HCT116 (cell line): ENCODE measurements at regions not wholly inside any gene's neighbourhood (a gene's known extent, or its start where the extent isn't known, plus 50 kb on each side); places are given as distances from the start of the nearest gene placed in this dataset.

Experiments used
- ATAC-seq: fragments of 200-7000 bp; cut with Tn5 transposase; 2 replicates; pipeline ENCODE4 v1.9.1; 2020; ENCODE audit warnings: mild to moderate bottlenecking, moderate library complexity
- BruUV-seq: library from RNA; stranded (reverse); fragments of 400-500 nt; replicated peaks from 2 replicates; lab custom pipeline; 2021; lab: Mats Ljungman, UMichigan
- CTCF ChIA-PET: fragments of 300-600 bp; sonication (Branson Sonifier 250); formaldehyde crosslinking; loops from one replicate; lab custom pipeline; 2021; ENCODE audit warnings: antibody characterized with exemption; lab: Charles Lee
- POLR2A ChIA-PET: fragments of 300-600, 350-600 bp; sonication (Branson Sonifier 250); formaldehyde crosslinking; loops from one replicate; lab custom pipeline; 2021; ENCODE audit warnings: antibody characterized with exemption; lab: Charles Lee
- RAD21 ChIA-PET, 2 experiments: fragments of 300-600 bp; sonication (Branson Sonifier 250); formaldehyde crosslinking; loops; one replicate each; lab custom pipeline; 2023; ENCODE audit warnings: low total read pairs in 2 of 2; ENCODE audit not compliant: uncharacterized antibody in 2 of 2, unreplicated experiment in 2 of 2, low non-redundant PET in 1 of 2; lab: Charles Lee
- DNase-seq: peaks from one replicate; pipeline ENCODE4 v3.0.0-alpha.2; 2010; ENCODE audit warnings: low read depth, low spot score
- H2AFZ ChIP-seq: fragments of 200-600 bp; shearing (Covaris generic), sonication (generic); 2 replicates; pipeline ENCODE4 v1.6.1; 2017; ENCODE audit warnings: low read depth, mixed run types, mixed read lengths, antibody characterized with exemption, low read length; ENCODE audit not compliant: poor library complexity, severe bottlenecking
- H3K27ac ChIP-seq: 2 replicates; pipeline ENCODE4 v1.5.1; 2012; ENCODE audit warnings: low read depth, low read length
- H3K27me3 ChIP-seq: fragments of 200-600 bp; sonication (generic); 2 replicates; pipeline ENCODE4 v1.6.1; 2016; ENCODE audit warnings: mixed run types, low read length, mixed read lengths; ENCODE audit not compliant: insufficient read depth
- H3K36me3 ChIP-seq, 2 experiments: fragments of 200-500 bp in 1 of 2; fragments of 200-600 bp in 1 of 2; sonication (Bioruptor generic) in 1 of 2; sonication (generic) in 1 of 2; 2 replicates each; pipeline versions ENCODE4 v1.5.1 to v1.6.1; 2014 to 2016; ENCODE audit warnings: low read length in 2 of 2, inconsistent platforms in 1 of 2, mixed read lengths in 1 of 2, mixed run types in 1 of 2; ENCODE audit not compliant: insufficient read depth in 2 of 2, control insufficient read depth in 1 of 2
- H3K4me1 ChIP-seq, 2 experiments: fragments of 200-600 bp in 1 of 2; sonication (generic) in 1 of 2; 2 replicates each; pipeline versions ENCODE4 v1.5.1 to v1.6.1; 2012 to 2017; ENCODE audit warnings: low read length in 2 of 2, inconsistent platforms in 1 of 2, mild to moderate bottlenecking in 1 of 2, mixed read lengths in 1 of 2, mixed run types in 1 of 2, moderate library complexity in 1 of 2; ENCODE audit not compliant: insufficient read depth in 2 of 2, control insufficient read depth in 1 of 2
- H3K4me2 ChIP-seq: fragments of 200-600 bp; sonication (generic); 2 replicates; pipeline ENCODE4 v1.6.1; 2017; ENCODE audit warnings: mixed run types, low read length, mixed read lengths
- H3K4me3 ChIP-seq, 2 experiments: fragments of 200-600 bp in 1 of 2; sonication (generic) in 1 of 2; replicated peaks in 1 of 2; 2 replicates each; pipeline ENCODE4 v1.5.1; 2011 to 2016; ENCODE audit warnings: low read length in 2 of 2, control low read depth in 1 of 2, low read depth in 1 of 2, mild to moderate bottlenecking in 1 of 2, mixed read lengths in 1 of 2, mixed run types in 1 of 2
- H3K79me2 ChIP-seq: fragments of 200-600 bp; sonication (generic); 2 replicates; pipeline ENCODE4 v1.6.1; 2017; ENCODE audit warnings: mild to moderate bottlenecking, mixed run types, low read length, moderate library complexity, mixed read lengths; ENCODE audit not compliant: insufficient read depth
- H3K9ac ChIP-seq: fragments of 200-600 bp; sonication (generic); 2 replicates; pipeline ENCODE4 v1.6.1; 2016; ENCODE audit warnings: low read length, mixed read lengths
- H3K9me2 ChIP-seq: fragments of 200-600 bp; sonication (generic), shearing (Covaris generic); 2 replicates; pipeline ENCODE4 v1.6.1; 2017; ENCODE audit warnings: mixed run types, mild to moderate bottlenecking, moderate library complexity; ENCODE audit not compliant: insufficient read depth
- H3K9me3 ChIP-seq, 2 experiments: fragments of 200-500 bp in 1 of 2; fragments of 200-600 bp in 1 of 2; sonication (Bioruptor generic) in 1 of 2; sonication (generic) in 1 of 2; 2 replicates each; pipeline ENCODE4 v1.6.1; 2014 to 2017; ENCODE audit warnings: low read length in 2 of 2, mixed read lengths in 2 of 2, inconsistent platforms in 1 of 2, low read depth in 1 of 2, mild to moderate bottlenecking in 1 of 2, mixed run types in 1 of 2, moderate library complexity in 1 of 2; ENCODE audit not compliant: control insufficient read depth in 1 of 2, insufficient read depth in 1 of 2
- H4K20me1 ChIP-seq: fragments of 200-600 bp; sonication (generic), shearing (Covaris generic); 2 replicates; pipeline ENCODE4 v1.6.1; 2017; ENCODE audit warnings: mixed run types, mild to moderate bottlenecking, moderate library complexity; ENCODE audit not compliant: insufficient read depth
- ATF3 ChIP-seq: IDR thresholded peaks from 2 replicates; pipeline ENCODE4 v1.6.1; 2012
- CBX3 ChIP-seq: IDR thresholded peaks from 2 replicates; pipeline ENCODE4 v1.6.1; 2012; ENCODE audit warnings: low read depth
- CEBPB ChIP-seq: IDR thresholded peaks from 2 replicates; pipeline ENCODE4 v1.6.1; 2012; ENCODE audit warnings: low read depth
- CTCF ChIP-seq, 3 experiments: fragments of 200-600 bp in 1 of 3; sonication (generic) in 1 of 3; IDR thresholded peaks in 2 of 3; conservative IDR thresholded peaks in 1 of 3; 2 replicates each; pipeline ENCODE4 v1.5.1; 2012 to 2017; ENCODE audit warnings: low read depth in 2 of 3, low read length in 2 of 3, antibody characterized with exemption in 1 of 3, borderline replicate concordance in 1 of 3, control low read depth in 1 of 3, mild to moderate bottlenecking in 1 of 3, mixed read lengths in 1 of 3, mixed run types in 1 of 3, moderate library complexity in 1 of 3; ENCODE audit not compliant: insufficient read depth in 1 of 3
- EGR1 ChIP-seq: IDR thresholded peaks from 2 replicates; pipeline ENCODE4 v1.6.1; 2012; ENCODE audit warnings: low read depth
- ELF1 ChIP-seq: IDR thresholded peaks from 2 replicates; pipeline ENCODE4 v1.6.1; 2012; ENCODE audit warnings: low read depth, borderline replicate concordance
- EZH2 ChIP-seq: fragments of 200-600 bp; sonication (generic); IDR thresholded peaks from 2 replicates; pipeline ENCODE4 v1.6.1; 2017; ENCODE audit warnings: antibody characterized with exemption, mixed run types
- FOSL1 ChIP-seq: IDR thresholded peaks from 2 replicates; pipeline ENCODE4 v1.6.1; 2012; ENCODE audit warnings: low read depth
- POLR2AphosphoS5 ChIP-seq: IDR thresholded peaks from 2 replicates; pipeline ENCODE4 v1.6.1; 2011; ENCODE audit warnings: mild to moderate bottlenecking, low read depth, low read length, moderate library complexity
- REST ChIP-seq: IDR thresholded peaks from 2 replicates; pipeline ENCODE4 v1.6.1; 2012; ENCODE audit warnings: low read depth
- ZBTB33 ChIP-seq: IDR thresholded peaks from 2 replicates; pipeline ENCODE4 v1.6.1; 2011; ENCODE audit warnings: mild to moderate bottlenecking, low read length, moderate library complexity; ENCODE audit not compliant: insufficient replicate concordance; ENCODE audit errors: extremely low read depth
- ZFX ChIP-seq: fragments of 450-650 bp; IDR thresholded peaks from 2 replicates; pipeline ENCODE4 v1.6.1; 2017
- ZNF274 ChIP-seq: fragments of 200-500 bp; sonication (Bioruptor generic); IDR thresholded peaks from 2 replicates; pipeline ENCODE4 v1.6.1; 2014; ENCODE audit warnings: mild to moderate bottlenecking, low read depth, low read length, inconsistent platforms
- intact Hi-C: fragments of 100-400 bp; cut with micrococcal nuclease; formaldehyde crosslinking; loops from 2 replicates; pipeline ENCODE4 v1.10.0; 2022

- BruUV-seq = no TSS peak
- ChIA-PET CTCF (no interaction called here), RAD21 (no interaction called here), POLR2A (no interaction called here)
- H3K79me2 ChIP-seq = no peaks in the 10 kb centered on the region
- intact Hi-C loops = loop anchor here (10.0 kb wide), 1 partner anchor 57 kb away; no protein-coding TSS in a partner anchor
- peaks cover 0 to 6% of the 10 kb centered on the region in 2 experiments; a peak in 2 of 4 replicates for H3K4me1 ChIP-seq
- DNase-seq (no peak), ATAC-seq (no peak)
- H2AFZ ChIP-seq = no peak overlapping the region
- H3K27me3 ChIP-seq = no peaks in the 10 kb centered on the region
- no peaks in the 10 kb centered on the region for H3K9me2 ChIP-seq
- H3K4me3 ChIP-seq = no peak overlapping the region
- no peaks in the 10 kb centered on the region for H4K20me1 ChIP-seq
- no peak overlapping the region for H3K4me2 ChIP-seq
- no peak for TF ChIP-seq ELF1
- no peaks in the 10 kb centered on the region for H3K36me3 ChIP-seq
- H3K9ac ChIP-seq = no peak overlapping the region
- no peaks in the 10 kb centered on the region for H3K9me3 ChIP-seq
- no peak overlapping the region for H3K27ac ChIP-seq
Measured at GRCh38 chr11:22467741-22468140, 129.6 kb downstream of the SLC17A6 start.

GRCh38 chr11:22467248-22467647 is 129.1 kb downstream of the SLC17A6 start:
- CTCF ChIA-PET = no interaction called here
- TF ChIP-seq CBX3 = no peak
- TF ChIP-seq ATF3 = no peak
- TF ChIP-seq ZNF274 = no peak
- TF ChIP-seq POLR2AphosphoS5 = no peak
- no peak for TF ChIP-seq REST
- no peak for TF ChIP-seq EZH2
- TF ChIP-seq EGR1 = no peak
- no peak for TF ChIP-seq FOSL1
- TF ChIP-seq CEBPB = no peak
- no peak for TF ChIP-seq ZBTB33
- TF ChIP-seq CTCF (IDR thresholded peaks at IDR 0.05 in 2 of 3, conservative IDR thresholded peaks at IDR 0.05 in 1 of 3; ENCODE audit: borderline replicate concordance in 1 of 3, insufficient read depth in 1 of 3, low read depth in 2 of 3, low read length in 2 of 3) = no peak
- no peak for TF ChIP-seq ZFX

More at GRCh38 chr11:22467248-22467647, 129.1 kb downstream of the SLC17A6 start:
- Histone ChIP-seq H3K4me1 (peaks cover 0 to 6% of the 10 kb centered on the region in 2 experiments; a peak in 2 of 4 replicates), H3K9me2 (no peaks in the 10 kb centered on the region), H4K20me1 (no peaks in the 10 kb centered on the region), H3K27me3 (no peaks in the 10 kb centered on the region), H3K4me2 (no peak overlapping the region), H2AFZ (no peak overlapping the region), H3K9ac (no peak overlapping the region), H3K36me3 (no peaks in the 10 kb centered on the region), H3K27ac (no peak overlapping the region), H3K4me3 (no peak overlapping the region), H3K79me2 (no peaks in the 10 kb centered on the region), H3K9me3 (no peaks in the 10 kb centered on the region)
- ChIA-PET POLR2A (no interaction called here), RAD21 (no interaction called here)
- BruUV-seq = no TSS peak
- DNase-seq (no peak), ATAC-seq (no peak)
- intact Hi-C loops = loop anchor here (10.0 kb wide), 1 partner anchor 58 kb away; no protein-coding TSS in a partner anchor
